GM21825 (cell line): ENCODE measurements at regions not wholly inside any gene's neighbourhood (a gene's known extent, or its start where the extent isn't known, plus 50 kb on each side); places are given as distances from the start of the nearest gene placed in this dataset.
"Not testable (repeated sequence)": the region's sequence is repeated elsewhere in the genome, so short reads cannot be mapped to it uniquely, and the experiment has no call there.

ENCODE experiments used
- ATAC-seq: cut with Tn5 transposase; IDR thresholded peaks from one replicate; pipeline ENCODE4 v1.9.1; 2021; ENCODE audit warnings: mild to moderate bottlenecking, moderate library complexity; ENCODE audit not compliant: unreplicated experiment

DNA sequence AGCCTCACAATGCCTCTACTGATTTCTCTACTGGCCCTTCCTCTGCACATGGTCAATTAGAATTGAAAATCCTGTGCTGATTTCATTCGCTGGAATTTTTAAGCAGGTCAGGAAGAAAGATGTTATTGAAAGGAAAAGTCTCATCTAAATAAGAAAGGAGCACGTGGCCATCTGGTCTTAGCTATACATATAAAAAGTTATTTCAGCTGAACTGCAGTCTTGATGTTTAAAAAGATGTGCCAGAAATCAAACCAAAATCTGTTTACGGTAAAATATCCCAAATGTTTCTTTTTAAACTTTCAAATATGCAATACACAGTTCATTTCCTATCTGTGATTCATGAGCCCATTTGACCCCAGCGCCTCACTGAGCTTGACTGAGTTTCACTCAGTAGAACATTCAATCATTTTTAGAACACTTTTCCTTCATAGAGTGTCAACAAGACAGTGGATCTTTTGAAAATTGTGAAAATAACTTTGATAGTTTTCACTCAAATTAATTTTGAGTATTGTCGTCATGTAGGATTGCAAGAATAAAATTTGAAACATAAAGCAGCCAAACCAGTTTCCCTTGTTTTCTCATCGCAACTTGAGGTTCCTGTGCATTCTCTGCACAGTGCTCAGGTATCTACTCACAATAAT lies 293.6 kb downstream of the PTPRC start:
- no peak for ATAC-seq

DNA sequence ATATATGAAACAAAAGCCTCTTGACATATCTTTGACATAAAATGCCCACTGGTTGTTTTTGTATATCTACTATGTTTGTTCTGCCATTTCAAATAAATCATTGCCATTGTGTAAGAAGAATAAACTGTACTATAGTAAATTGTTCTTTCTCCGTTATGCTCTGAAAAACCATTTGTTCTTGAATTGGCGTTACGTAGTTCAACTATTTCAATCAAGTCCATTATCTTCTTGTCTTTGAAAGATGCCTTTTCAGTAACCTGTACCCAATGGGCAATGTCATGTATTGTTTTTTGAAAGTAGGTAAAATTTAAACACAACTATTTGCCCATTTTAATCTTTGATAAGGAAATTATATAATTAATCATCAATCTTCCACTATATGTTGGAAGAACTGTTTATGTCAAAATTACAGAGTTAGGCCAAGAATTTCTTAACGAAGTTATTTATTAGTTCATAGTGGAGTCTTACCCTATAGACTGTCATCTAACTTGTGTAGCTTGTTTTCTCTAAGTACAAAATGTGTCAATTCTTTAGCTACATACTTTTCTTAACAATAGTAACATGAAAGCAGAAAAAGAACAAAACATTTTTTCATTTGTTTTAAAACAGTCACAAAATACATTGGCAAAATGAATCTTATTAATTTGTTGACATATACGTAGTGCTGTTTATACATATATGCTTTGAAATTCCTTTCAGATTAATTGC lies 294.8 kb downstream of the PTPRC start:
- ATAC-seq: no peak

DNA sequence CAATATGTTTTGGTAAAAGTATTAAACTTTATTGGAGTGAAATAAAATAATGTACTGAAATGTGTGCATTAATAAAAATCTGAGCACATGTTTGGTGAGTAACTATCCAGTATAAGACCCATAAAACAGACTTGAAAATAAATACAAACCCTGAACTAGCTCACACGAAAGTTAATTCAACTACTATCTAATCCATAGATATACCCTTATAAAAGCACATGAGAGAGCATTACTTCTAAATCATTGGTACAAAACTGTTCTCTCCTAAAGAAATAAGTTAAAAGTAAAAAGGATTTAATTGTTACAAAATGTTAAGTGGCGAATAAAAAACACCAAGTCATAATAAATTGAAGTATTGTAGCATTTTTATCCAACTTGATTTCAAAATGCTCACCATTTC lies 295.6 kb downstream of the PTPRC start:
- ATAC-seq: no peak

GRCh38 chr1:198934901-198935305 lies 296.1 kb downstream of the PTPRC start:
- ATAC-seq: peak; percentile 16

GRCh38 chr1:198935306-198935921 lies 296.6 kb downstream of the PTPRC start:
- ATAC-seq: peak; percentile 42

GRCh38 chr1:198936371-198937083 lies 297.7 kb downstream of the PTPRC start:
- ATAC-seq: no peak

GRCh38 chr1:198937231-198938031 lies 298.6 kb downstream of the PTPRC start:
- peak; percentile 88 for ATAC-seq

DNA sequence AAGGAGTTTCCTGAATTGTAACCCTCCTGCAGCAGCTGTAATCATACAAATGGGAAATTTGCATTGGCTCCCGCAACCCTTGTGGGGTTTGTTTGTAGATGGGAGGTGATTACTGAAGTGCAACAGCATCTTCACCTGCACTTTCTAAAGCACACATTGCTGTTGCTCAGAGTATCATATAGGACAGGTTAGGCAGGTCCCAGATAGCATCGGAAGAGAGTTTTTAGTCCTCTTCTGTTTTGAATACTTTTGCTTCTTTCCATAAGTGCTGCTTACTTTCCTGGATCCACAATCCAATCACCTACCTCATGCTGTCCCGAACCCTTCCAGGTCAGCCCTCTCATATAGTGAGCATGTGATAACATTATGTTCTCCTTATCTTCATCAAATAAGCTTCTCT lies 300.4 kb downstream of the PTPRC start:
- ATAC-seq: no peak

GRCh38 chr1:198939956-198940355 lies 301.1 kb downstream of the PTPRC start:
- no peak for ATAC-seq

GRCh38 chr1:198942466-198942865 lies 303.6 kb downstream of the PTPRC start:
- no peak for ATAC-seq

- ATAC-seq: no peak
These were observed 304.8 kb downstream of the PTPRC start for GRCh38 chr1:198943484-198944187.

DNA sequence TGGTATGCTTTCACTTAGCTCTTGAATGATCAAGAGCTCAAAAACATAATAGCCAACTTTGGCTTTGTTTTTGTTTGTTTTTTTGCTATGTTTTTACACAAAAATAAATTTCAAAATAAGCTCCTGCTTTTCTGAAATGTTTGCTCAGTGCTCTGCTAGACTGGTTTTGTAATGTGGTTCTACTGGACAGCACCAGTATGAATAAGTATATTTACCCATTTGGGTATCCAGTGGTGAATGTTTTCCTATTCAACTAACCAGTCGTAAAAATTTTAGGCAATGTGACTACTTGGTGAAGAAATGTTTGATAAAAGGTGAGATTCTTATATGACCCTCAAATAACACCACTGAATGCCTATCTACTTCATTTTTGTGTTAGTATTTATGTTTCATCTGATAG lies 308.6 kb downstream of the PTPRC start:
- ATAC-seq: no peak

GRCh38 chr1:198948895-198949659 lies 310.2 kb downstream of the PTPRC start:
- no peak for ATAC-seq

GRCh38 chr1:198950036-198950435 lies 311.2 kb downstream of the PTPRC start:
- ATAC-seq: no peak

GRCh38 chr1:198955085-198955484 lies 316.2 kb downstream of the PTPRC start:
- no peak for ATAC-seq

DNA sequence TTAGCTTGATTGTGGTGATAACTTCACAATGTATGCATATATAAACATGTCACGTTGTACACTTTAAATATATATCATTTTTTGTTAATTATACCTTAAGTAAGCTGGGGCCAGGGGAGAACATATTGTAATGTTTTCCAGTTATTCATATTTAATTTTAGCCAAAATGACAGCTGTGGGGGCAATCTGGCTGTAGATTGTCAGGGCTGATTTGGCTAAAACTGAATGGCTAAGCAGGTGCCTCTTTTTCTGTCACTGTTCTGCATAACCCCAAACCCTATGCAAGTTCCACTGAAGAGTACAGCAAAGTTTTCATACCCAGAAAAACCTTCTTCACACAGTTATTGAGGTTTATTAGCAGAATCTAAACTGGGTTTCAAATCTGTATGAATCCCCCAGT lies 318.2 kb downstream of the PTPRC start:
- ATAC-seq: no peak

GRCh38 chr1:198959032-198959431 lies 320.2 kb downstream of the PTPRC start:
- ATAC-seq: no peak

GRCh38 chr1:198959676-198960075 lies 320.8 kb downstream of the PTPRC start:
- ATAC-seq: no peak

DNA sequence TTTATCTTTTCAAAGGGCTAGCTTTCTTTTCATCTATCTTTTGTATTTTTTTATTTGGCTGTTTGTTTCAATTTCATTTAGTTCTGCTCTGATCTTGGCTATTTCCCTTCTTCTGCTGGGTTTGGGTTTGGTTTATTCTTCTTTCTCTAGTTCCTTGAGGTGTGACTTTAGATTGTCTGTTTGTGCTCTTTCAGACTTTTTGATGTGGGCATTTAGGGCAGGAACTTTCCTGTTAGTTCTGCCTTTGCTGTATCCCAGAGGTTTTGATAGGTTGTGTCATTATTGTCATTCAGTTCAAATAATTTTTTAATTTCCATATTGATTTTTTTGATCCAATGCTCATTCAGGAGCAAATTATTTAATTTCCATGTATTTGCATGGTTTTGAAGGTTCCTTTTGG lies 325.0 kb downstream of the PTPRC start:
- not testable (repeated sequence) for ATAC-seq
